DMS53 treated with DMSO at 0.1 percent for 48 hours (cell line): ENCODE measurements at regions not wholly inside any gene's neighbourhood (a gene's known extent, or its start where the extent isn't known, plus 50 kb on each side); places are given as distances from the start of the nearest gene placed in this dataset.
"Not testable (repeated sequence)": the region's sequence is repeated elsewhere in the genome, so short reads cannot be mapped to it uniquely, and the experiment has no call there.

Experiments
- DNase-seq: peaks from one replicate; lab custom pipeline; 2025; ENCODE audit not compliant: unreplicated experiment; lab: John Stamatoyannopoulos, UW

DNA sequence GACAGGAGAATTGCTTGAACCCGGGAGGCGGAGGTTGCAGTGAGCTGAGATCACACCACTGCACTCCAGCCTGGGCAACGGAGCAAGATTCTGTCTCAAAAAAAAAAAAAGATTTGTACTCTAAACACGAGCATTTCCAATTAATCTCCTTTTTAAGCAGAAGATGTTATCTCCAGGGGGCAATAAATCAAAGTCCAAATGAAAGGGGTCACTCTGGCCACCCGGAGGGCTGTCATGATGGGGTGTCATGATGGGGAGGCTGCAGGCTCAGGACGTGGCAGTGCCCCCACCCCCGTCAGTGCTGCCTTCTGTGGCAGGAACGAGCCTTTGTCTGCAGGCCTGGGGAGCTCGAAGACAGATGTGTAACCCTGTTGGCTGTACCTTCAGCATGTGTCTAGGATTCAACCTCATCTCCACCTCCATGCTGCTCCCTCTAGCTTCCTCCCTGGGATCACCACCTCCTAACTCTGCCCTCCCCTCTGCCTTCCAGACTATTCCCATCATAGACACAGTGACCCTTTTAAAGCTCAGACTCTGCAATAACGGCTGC lies 76.9 kb upstream of the YWHAQ start:
- DNase-seq = no peak

DNA sequence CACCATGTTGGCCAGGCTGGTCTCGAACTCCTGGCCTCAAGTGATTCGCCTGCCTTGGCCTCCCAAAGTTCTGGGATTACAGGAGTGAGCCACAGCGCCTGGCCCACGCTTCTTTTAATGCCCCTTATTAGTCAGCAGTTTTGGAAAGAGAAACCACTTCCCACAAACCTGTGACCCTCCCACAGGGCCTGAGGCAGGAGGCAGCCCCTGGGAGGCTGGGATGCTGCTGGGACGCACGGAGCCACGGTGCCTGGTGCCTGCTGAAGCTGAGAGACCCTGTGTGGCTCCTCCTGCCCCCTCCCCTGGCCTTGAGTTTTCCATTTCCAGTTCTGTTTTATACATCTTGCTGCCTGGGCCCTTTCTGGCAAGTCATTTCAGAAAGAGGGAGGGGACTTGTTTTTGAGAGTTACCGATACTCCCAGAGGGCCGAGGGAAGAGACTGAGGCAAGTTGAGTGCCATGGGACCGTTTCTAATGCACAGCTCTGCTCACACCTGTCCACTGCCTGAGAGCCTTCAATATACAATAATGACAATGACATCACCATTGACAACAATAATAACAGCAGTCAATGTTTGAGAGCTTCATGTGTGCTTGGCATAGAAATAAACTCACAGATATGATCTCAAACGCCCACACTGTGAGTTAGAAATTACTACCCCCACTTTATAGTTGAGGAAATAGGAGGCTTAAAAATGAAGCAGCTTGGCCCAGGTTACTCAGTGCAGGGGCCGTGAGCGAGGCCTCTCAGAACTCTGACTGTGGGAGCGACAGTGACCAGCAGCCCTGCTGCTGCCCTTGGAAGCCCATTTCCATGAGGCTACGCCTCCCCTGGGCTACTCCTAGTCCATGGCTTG lies 78.1 kb upstream of the YWHAQ start:
- no peak for DNase-seq

DNA sequence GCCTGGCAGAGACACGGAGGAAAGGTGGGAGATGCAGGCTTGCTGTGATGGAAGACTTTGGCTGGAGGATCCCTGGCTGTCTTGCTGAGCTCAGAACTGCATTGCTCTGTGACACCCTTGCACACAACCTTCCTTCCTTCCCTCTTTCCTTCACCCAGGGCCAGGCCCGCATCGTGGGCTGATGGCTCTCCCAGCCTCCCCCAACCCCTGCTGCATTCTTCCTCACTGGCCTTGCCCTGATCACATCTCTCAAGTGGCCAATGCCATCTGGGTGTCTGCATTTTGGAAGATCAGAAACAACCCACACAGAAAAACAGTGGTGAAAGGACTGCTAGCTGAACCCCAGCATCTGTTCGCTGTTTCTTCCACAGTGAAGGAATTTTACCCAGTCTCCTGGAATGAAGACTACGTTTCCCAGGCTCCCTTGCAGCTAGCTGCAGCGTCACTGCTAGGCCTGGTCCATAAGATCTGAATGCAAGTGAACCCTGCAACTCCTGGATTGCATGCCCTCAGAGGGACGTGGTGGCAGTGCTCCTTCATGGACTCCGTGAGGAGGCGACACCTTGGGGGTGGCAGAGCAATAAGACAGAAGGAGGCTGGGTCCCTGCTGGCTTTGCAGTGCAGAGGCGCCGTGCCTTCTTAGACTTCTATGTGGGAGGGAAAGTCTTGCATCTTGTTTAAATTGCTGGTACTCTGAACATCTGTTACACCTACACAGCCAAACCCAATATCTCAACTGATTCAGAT lies 78.9 kb upstream of the YWHAQ start:
- no peak for DNase-seq

DNA sequence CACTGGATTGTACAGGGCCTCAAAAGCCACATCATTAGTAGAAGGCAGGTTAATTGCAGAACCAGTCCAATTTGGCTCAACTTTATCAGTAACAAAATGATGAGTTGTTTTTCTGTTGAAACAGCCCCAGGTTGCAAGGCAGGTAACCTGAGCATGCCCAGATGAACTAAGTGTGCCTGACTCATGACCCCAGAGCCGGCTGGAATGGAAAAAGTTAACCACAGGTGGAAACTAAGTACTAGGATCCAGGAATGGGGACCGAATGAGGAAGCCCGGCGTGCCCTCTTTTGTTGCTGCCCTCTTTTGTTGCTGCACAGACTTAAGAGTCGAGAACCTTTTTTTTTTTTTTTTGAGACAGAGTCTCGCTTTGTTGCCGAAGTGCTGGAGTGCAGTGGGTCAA lies 79.5 kb upstream of the YWHAQ start:
- DNase-seq = no peak

DNA sequence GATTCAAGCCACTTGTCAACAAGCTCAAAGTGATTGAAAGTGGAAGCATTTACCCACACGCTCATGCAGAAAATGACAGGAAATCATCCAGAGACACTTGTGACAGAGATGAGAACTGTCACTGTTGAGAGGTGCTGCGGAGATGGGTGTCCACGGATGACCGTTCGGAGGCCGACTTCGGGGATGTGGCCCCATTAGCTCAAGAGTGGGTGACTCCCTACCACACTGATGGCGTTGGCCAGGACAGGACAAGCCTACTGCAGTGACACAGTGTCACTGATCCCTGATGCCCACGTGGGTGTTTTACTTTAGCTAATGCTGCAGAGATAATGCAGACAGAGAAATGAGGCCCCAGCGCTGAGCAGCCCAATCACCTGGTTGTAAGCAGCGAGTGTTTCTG lies 81.5 kb upstream of the YWHAQ start:
- DNase-seq = no peak

DNA sequence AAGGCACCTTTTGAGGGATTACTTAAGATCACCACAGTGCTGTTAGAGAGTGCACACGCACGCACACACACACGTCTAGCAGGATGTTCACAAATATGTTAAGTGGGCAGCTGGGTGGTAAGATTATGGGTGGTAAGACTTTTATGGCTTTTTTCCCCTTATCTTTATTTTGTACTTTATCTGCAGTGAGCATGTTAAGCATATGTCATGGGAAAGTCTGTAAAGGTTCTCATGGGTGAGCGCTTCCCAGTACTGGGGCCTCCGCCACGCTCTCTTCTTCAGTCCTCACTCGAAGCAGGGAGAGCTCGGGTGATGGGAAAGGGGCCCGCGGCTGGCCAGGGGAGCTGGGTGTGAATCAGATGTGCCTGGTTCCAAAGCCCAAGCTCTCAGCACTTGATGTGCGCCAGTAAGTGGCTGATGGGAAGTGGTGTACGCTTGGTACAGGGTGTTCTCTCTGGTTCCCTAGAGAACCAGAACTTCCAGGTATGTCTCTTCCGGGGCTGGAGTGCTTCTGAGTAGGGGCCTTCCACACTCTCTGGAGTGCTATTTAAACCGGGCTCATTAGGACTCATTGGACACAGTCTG lies 83.9 kb upstream of the YWHAQ start:
- DNase-seq = no peak

DNA sequence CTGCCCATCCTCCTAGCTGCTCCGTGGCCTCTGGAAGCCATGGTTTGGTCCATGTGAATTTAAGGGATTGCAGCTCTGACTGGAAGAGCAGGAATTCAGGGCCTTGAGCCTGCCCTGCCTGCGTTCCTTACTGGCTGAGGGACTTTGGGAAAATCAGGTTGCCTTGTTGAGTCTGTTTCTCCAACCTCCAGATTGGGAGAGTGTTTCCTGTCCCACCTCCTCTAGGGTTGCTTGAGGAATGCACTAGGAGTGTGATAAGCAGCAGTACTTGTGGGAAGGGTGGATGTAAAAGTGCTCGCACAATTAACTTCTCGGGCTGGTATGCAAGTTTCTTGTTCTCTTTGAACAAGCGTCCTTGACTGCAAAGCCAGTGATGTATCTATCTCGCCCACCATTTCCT lies 84.4 kb upstream of the YWHAQ start:
- DNase-seq = no peak

DNA sequence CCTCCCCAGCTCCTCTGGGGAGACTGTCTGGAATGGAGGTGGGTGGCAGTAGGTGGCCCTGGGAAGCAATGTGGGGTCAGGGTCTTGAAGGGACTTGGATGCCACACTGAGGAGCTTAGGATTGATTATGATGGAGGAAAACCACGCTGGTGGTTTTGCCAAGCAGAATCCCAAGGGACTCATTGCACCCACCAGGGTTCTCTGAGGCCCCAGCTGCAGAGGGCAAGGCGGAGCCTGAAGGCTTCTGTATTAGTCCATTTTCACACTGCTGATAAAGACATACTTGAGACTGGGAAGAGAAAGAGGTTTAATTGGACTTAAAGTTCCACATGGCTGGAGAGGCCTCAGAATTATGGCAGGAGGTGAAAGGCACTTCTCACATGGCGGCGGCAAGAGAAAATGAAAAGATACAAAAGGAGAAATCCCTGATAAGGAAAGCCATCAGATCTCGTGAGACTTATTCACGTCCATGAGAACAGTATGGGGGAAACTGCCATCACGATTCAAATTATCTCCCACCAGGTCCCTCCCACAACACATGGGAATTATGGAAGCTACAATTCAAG lies 87.2 kb upstream of the YWHAQ start:
- DNase-seq = no peak

DNA sequence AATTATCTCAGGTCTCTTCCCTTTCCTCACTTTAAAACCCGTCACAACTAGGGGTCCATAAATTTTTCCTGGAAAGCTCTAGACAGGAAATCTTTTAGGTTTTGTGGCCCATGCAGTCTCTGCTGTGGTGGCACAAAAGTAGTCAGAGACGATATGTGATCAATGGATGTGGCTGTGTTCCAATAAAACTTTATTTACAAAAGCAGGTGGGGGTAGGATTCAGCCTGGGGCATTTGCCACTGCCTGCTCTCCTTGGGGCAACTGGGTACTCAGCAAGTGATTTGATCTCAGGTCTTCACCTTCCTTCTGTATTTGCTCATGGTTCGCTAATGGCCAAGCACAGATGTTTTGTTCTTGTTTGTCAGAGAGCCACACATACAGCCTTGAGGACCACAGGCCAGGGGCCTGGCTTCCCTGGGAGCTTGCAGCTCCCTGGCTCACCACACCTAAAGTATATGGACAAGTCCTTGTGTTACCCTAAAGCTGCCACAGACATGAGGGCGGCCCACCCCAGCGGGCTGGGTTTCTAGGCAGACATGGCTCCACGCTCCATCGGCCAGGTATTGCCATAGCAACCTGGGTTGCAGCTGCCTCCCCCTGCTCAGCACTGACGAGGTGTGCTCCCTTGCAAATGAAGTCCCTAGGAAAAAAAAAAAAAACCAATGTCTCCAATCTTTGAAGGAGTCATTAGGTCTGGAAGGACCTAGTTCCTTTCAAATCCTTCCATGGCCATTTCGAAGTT lies 89.7 kb upstream of the YWHAQ start:
- no peak for DNase-seq

DNA sequence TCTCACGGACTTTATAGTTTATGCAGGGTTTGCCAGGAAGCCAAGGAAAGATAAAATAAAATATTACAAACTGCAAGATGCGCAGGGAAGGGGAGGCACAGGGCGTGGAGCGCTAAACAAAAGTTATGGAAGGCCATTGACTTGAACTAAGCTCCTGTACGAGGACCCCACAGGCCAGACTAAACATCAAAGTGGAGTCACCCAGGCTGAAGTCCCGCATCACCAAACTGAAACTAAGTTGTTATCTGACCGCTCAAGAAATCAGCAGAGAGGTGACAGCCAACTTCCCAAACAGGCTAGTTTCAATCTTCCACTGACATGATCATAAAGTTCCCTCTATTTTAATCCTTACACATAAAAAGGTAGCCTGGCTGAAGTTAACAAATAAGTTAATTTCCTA lies 90.5 kb upstream of the YWHAQ start:
- DNase-seq = no peak

DNA sequence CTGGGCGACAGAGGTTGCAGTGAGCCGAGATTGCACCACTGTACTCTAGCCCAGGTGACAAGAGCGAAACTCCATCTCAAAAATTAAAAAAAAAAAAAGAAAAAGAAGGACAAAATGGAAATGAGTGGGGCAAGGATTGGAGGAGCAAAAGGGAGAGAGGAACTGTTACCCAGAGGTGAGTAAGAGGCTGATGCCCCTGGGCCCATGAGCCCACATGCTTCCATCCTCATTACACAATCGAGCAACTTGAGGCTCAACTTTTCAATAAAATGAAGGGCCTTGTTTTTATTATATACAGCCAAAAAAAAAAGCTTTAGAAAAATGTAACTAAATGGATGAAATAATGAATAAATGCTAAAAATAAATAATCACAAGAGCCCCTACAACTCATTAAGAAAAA lies 91.7 kb upstream of the YWHAQ start:
- DNase-seq = no peak

DNA sequence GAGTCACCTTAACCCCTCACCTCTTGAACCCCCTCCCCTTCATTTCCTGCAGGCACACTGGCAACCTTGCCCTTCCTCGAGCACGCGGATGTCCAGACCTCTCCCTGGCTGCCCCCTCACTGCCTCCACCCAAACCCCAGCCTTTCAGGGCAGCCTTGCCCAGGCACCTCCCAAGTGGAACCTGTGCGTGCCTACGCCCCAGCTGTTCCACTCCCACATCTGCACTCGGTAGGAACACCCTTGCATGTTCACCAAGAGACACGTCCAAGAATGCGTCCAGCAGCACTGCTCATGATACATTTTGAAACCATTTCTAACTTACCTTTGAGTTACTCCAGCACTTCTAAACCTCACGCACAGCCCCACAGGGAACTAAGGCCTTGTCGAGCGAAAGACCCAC lies 93.8 kb upstream of the YWHAQ start:
- DNase-seq = no peak

DNA sequence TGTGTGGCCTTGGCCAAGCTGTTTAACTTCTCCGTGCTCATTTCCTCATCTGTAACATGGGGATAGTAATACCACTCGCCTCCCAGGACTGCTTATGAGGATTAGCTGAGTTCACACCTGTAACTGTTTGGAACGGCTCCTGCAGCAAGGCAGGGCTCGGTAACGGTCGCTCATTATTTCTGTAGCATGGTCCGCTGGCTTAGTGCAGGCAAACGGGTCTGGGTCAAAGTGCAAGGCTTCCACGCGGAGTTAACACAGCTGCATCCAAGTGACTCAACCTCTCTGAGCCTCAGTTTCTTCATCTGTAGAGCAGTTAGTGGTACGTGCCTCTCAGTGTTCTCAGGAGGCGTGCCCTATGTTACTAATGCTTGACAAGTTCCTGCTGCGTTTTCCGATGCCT lies 94.3 kb upstream of the YWHAQ start:
- no peak for DNase-seq

DNA sequence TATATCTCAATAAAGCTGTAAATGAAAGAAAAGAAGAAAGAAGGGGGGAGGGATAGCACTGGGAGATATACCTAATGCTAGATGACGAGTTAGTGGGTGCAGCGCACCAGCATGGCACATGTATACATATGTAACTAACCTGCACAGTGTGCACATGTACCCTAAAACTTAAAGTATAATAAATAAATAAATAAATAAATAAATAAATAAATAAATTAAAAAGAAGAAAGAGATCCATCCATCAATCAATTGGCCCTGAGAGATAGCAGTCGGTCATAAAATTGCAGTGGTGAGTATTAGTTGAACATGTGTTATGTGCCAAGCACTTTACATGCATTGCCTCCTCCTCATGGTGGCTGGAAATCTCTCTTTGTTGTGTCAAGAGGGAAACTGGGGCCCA lies 95.2 kb upstream of the YWHAQ start:
- DNase-seq = not testable (repeated sequence)

DNA sequence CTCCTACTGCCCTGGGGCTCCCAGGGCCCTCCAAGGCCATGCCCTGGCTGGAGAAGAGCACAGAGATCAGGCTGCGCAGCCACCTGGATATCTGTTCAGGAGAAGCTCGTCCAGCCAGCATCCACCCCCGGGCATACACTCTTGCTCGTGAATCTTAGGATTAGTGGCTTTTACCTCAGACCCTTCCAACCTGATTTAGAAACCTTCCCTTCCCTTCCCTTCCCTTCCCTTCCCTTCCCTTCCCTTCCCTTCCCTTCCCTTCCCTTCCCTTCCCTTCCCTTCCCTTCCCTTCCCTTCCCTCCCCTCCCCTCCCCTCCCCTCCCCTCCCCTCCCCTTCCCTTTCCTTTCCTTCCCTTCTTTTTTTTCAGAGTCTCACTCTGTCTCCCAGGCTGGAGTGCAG lies 99.7 kb upstream of the YWHAQ start:
- DNase-seq = not testable (repeated sequence)

DNA sequence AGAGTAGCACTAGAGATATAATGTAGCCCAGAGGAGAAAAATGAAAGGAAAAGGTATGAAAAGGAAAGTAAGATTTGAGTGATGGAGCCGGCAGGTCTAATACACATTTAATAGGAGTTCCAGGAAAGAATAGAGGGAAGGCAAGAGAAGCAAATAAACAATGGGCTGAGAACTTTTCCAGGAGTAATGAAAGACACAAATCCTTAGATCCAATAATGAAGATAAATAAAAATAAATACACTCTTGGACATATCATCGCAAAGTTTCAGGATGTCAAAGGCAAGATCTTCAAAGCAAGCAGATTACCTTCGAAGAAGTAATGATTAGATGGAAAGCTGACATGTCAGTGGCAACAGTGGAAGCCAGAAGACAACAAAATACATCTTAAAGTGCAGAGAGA lies 102.0 kb upstream of the YWHAQ start:
- DNase-seq = no peak

DNA sequence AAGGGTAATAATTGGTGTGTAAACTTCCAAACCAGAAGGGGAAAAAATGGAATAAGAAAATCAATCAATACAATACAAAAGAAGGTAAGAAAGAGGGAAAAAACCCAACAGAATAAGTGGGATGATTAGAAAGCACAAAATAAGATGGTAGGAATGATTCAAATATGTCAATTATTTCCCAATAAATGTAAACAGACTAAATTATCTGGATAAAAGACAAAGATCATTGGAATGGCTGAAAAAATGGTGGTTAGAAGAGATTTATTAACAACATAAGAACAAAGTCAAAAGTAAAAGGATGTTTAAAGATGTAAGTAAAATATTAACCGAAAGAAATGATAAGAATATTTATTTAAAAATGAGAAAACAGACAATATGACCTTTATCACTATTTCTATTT lies 103.5 kb upstream of the YWHAQ start:
- DNase-seq = no peak

DNA sequence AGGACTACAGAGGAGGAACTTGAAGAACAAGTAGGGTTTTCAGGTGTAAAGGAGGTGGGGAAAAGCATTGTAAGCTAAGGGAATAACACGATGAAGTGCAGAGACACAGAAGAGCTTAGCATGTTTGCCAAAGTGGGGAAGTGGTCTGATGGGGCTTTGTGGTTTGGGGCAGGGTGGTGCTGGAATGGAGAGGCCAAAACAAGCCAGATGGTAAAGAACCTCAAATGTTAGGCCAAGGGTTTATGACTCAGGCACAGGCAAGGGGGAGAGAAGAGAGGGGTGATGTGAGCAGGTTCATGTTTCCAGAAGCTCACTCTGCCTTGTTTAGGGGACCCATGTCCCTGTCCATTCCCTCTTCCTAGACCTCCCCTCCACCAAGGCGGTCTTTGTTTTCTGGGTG lies 104.5 kb upstream of the YWHAQ start:
- no peak for DNase-seq

DNA sequence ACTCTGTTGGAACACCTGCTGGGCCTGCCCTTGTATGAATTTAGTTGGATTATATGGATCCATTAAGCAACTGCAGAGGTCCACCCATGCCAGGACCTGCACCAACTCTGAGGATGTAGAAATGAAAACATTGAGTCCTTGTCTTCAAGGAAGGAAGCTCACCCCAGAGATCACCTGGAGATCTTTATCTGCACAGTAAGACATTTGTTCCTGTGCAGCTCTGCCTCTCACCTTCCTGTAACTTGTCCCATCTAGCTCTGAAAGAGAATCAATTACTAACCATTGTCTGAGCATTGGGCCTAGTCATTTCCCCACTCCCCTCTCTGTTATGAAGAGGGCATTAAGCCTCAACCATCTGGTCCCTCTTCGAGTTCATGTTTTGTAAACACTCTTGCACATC lies 105.2 kb upstream of the YWHAQ start:
- DNase-seq = no peak

DNA sequence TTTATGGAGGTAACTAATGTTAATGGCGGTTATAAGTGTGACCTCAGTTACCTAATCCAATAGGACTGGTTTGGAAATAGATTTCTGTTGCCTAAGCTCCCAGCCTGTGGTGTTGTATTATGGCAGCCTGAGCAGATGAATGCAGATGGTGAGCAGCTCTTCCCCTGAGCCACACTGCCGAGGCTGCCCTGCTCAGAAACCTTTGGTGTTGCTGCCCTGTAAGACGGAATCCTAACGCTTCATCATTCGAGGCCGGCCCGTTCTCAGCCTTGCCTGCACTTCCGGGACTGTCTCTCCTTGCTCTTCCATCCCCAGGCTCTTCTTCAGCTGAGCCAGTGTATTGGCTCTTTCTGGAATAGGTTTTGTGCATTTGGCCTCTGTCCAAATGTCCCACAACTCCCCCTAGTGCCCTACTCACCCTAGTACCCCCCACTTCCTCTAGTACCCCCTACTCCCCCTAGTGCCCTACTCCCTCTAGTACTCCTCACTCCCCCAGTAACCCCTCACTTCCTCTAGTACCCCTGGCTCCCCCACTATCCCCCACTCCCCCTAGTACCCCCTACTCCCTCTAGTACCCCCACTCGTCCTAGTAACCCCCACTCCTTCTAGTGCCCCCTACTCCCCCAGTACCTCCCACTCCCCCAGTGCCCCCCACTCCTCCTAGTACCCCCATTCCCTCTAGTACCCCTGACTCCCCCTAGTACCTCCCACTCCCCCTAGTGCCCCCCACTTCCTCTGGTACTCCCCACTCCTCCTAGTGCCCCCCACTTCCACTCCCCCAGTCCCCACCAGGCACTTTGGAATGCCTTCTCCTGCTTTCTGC lies 106.0 kb upstream of the TAF1B start:
- no peak for DNase-seq
